ENCODE measurements at regions not wholly inside any gene's neighbourhood (a gene's known extent, or its start where the extent isn't known, plus 50 kb on each side); places are given as distances from the start of the nearest gene placed in this dataset.

GRCh38 chr6:1516742-1517520 is 92.8 kb upstream of the FOXC1 start:
- DNase-seq = no peak

GRCh38 chr6:1518855-1519254 is 90.9 kb upstream of the FOXC1 start:
- DNase-seq = no peak

- no peak for DNase-seq
Observed at GRCh38 chr6:1519597-1519996, 90.1 kb upstream of the FOXC1 start.

- DNase-seq = no peak
Observed at GRCh38 chr6:1522779-1523178, 86.9 kb upstream of the FOXC1 start.

GRCh38 chr6:1524040-1524480 is 85.7 kb upstream of the FOXC1 start:
- no peak for DNase-seq

GRCh38 chr6:1525364-1526038 is 84.2 kb upstream of the FOXC1 start:
- DNase-seq = no peak

GRCh38 chr6:1526398-1527072 is 83.2 kb upstream of the FOXC1 start:
- DNase-seq = no peak

GRCh38 chr6:1527073-1527457 is 82.7 kb upstream of the FOXC1 start:
- DNase-seq = peak in 1 of 2 experiments; percentile 40

GRCh38 chr6:1535295-1535694 is 74.4 kb upstream of the FOXC1 start:
- DNase-seq = no peak

- DNase-seq = peak in 1 of 2 experiments; percentile 10
Observed at GRCh38 chr6:1536526-1537429, 72.9 kb upstream of the FOXC1 start.

GRCh38 chr6:1538369-1538768 is 71.3 kb upstream of the FOXC1 start:
- DNase-seq = peak; percentile 46 to 81

GRCh38 chr6:1538810-1539478 is 70.8 kb upstream of the FOXC1 start:
- no peak for DNase-seq

GRCh38 chr6:1540864-1541521 is 68.7 kb upstream of the FOXC1 start:
- DNase-seq = no peak

- DNase-seq = no peak
Observed at GRCh38 chr6:1542335-1542734, 67.4 kb upstream of the FOXC1 start.

- DNase-seq = no peak
Observed at GRCh38 chr6:1542764-1543163, 67.0 kb upstream of the FOXC1 start.

- DNase-seq = no peak
Observed at GRCh38 chr6:1544000-1544399, 65.7 kb upstream of the FOXC1 start.

- DNase-seq = no peak
Observed at GRCh38 chr6:1544603-1545002, 65.1 kb upstream of the FOXC1 start.

GRCh38 chr6:1545654-1546053 is 64.1 kb upstream of the FOXC1 start:
- DNase-seq = no peak

GRCh38 chr6:1547785-1548184 is 61.9 kb upstream of the FOXC1 start:
- DNase-seq = no peak

GRCh38 chr6:1551249-1551648 is 58.5 kb upstream of the FOXC1 start:
- no peak for DNase-seq

GRCh38 chr6:1552296-1552761 is 57.4 kb upstream of the FOXC1 start:
- DNase-seq = peak in 1 of 2 experiments; percentile 18

All from NCI-H526 (cell line).